ENCODE measurements at regions not wholly inside any gene's neighbourhood (a gene's known extent, or its start where the extent isn't known, plus 50 kb on each side); places are given as distances from the start of the nearest gene placed in this dataset.

DNA sequence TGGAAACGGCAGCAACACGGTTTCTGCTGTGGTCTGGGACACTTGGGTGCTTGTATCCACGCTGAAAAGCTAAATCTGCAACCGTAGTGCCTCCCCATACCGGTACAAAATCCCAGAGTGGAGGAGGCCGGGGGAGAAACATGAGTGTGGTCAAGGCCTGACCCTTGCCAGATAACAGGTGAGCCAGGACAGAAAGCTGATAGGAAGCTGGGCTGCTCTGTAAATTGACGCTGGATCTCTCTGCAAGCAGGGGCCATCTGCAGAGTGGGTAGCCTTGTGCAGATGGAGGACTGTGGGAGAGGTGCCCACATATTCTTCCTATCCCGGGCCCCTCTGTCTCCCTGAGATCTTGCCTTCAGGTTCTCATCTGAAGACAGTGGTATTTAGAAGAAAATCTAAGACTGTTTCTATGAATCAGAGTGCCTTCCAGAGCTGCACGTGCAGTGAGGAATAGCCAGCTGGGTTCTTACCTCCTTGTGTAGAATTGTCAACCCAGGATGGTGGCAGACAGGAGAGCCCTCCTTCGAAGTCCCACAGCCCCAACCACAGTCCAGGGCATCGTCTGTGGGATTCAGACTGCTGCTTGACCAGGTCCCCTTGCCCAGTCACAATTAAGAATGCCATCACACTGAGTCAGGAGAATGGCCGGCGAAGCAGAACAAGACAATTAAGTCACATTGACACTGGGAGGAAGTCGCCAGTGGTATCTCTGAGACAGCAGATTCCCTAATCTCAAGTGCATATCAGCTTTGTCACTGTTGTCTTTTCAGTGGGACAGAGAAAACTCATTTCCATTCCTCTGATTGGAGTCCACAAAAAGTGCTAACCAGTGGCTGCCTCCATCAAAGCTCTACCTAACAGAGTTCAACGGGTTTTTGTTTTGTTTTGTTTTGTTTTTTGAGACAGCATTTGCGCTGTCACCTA, 100.0 kb upstream of the RIPOR2 start:
- TF ChIP-seq, protein P1, sequence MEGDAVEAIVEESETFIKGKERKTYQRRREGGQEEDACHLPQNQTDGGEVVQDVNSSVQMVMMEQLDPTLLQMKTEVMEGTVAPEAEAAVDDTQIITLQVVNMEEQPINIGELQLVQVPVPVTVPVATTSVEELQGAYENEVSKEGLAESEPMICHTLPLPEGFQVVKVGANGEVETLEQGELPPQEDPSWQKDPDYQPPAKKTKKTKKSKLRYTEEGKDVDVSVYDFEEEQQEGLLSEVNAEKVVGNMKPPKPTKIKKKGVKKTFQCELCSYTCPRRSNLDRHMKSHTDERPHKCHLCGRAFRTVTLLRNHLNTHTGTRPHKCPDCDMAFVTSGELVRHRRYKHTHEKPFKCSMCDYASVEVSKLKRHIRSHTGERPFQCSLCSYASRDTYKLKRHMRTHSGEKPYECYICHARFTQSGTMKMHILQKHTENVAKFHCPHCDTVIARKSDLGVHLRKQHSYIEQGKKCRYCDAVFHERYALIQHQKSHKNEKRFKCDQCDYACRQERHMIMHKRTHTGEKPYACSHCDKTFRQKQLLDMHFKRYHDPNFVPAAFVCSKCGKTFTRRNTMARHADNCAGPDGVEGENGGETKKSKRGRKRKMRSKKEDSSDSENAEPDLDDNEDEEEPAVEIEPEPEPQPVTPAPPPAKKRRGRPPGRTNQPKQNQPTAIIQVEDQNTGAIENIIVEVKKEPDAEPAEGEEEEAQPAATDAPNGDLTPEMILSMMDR (conservative IDR thresholded peaks at IDR 0.05; ENCODE audit: low read depth, low read length): no peak
- DNase-seq (ENCODE audit: low read depth): no peak
- no peak overlapping the region for H3K4me3 ChIP-seq (ENCODE audit: low read depth, low read length)

DNA sequence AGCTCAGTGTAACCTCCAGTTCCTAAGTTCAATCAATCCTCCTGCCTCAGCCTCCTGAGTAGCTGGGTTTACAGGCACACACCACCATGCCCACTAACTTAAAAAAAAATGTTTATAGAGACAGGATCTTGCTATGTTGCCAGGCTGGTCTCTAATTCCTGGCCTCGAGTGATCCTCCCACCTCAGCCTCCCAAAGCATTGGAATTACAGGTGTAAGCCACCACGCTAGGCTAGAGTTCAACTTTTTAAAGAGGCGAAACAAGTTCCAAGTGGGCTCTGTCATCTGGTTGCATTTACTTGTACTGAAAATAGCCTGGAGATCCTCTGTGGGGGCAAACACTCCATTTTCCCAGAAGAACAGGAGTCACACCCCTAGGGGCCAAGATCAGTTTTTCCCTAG, 100.7 kb upstream of the RIPOR2 start:
- no peak for DNase-seq (ENCODE audit: low read depth)
- H3K4me3 ChIP-seq (ENCODE audit: low read depth, low read length): no peak overlapping the region
- TF ChIP-seq, protein P1 (conservative IDR thresholded peaks at IDR 0.05; ENCODE audit: low read depth, low read length): no peak

DNA sequence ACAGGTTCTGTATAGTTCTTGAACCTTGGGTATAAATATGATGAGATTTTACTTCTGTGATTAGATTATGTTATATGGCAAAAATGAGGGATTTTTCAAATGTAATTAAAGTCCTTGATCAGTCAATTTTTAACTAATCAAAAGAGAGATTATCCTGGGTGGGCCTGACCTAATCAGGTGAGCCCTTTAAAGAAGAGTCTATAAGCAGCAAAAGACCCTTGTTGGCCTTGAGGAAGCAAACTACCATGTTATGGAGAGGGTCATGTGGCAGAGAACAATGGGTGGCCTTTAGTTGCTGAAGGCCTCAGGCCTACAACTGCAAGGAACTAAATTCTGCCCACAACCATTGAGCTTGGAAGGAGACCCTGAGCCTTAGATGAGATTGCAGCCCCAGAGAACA, 102.5 kb upstream of the RIPOR2 start:
- H3K4me3 ChIP-seq (ENCODE audit: low read depth, low read length): no peak overlapping the region

DNA sequence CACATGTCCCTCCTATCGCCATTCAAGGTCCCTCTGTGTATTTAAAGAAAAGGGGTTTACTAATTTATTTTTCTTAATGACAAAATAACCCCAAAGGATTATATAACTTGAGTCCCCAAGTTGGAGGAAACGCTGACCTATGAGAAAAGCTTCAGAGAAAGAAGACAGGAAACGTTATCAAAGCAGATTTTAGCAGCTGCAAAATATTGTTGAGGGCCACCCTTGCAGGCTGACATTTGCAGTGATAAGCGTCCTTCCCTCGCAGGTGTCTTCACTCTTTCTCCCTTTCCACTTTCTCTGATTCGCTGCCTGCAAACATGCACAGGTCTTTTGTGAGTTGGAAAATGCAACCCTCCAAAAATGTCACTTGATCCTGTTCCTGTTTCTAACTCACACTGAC, 103.2 kb upstream of the RIPOR2 start:
- H3K4me3 ChIP-seq (ENCODE audit: low read depth, low read length): no peak overlapping the region
- no peak for DNase-seq (ENCODE audit: low read depth)
- TF ChIP-seq, protein P1 (conservative IDR thresholded peaks at IDR 0.05; ENCODE audit: low read depth, low read length): no peak

More for the DNA sequence above, 102.5 kb upstream of the RIPOR2 start:
- TF ChIP-seq, protein P1 (conservative IDR thresholded peaks at IDR 0.05; ENCODE audit: low read depth, low read length): no peak
- no peak for DNase-seq (ENCODE audit: low read depth)

DNA sequence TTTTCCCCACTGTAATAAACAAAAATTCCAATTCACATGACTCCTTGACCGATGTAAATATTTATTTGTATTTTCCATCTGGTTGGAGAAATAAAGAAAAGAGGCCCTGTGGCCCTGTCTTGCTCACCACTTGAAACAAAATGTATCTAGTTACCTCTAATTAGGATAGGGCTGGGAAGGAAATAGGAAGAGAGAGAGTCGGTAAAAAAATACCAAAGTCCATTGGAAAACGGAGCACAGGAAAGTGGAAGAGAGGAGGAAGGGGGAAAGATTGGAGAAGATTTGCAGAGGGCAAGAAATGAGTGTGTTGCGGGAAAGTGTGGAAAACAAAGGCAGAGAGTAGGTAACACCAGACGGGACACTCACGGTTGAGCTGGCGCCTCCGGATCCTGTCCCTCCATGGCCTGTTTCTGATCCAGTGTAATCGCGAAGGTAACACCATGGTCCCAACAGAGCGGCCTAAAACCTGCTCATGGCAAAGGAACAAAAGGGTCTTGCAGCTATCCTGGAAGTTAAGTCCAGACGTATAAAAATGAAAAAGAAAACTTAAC, 105.8 kb upstream of the RIPOR2 start:
- no peak overlapping the region for H3K4me3 ChIP-seq (ENCODE audit: low read depth, low read length)
- DNase-seq (ENCODE audit: low read depth): no peak
- TF ChIP-seq, protein P1 (conservative IDR thresholded peaks at IDR 0.05; ENCODE audit: low read depth, low read length): no peak

DNA sequence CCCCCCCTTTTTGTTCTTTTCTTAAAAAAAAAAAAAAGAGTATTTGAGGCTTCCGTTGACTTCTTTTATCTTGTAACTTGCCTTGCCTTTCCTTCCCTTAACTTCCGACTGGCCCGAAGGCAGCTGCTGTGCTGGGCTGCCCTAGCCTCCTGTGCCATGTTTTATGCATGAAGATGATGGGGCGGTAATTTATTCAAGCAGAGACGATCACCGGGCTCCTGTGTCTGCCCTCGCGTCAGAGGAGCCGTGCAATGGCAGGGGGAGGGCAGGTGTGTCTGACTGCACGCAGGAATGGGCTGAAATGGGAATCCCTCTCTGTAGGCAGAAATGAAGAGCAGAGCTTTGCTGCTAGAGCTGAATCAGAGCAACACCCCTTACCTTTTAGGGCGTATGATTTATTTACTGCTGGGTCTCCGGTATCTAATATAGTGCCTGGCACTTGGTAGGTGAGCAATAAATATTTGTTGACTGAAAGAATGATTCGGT, 106.3 kb upstream of the RIPOR2 start:
- no peak for DNase-seq (ENCODE audit: low read depth)
- no peak overlapping the region for H3K4me3 ChIP-seq (ENCODE audit: low read depth, low read length)
- TF ChIP-seq, protein P1 (conservative IDR thresholded peaks at IDR 0.05; ENCODE audit: low read depth, low read length): no peak

Data from choroid plexus epithelial cell (primary cell).